Spinal cord (tissue), 9 donors: ENCODE measurements at regions not wholly inside any gene's neighbourhood (a gene's known extent, or its start where the extent isn't known, plus 50 kb on each side); places are given as distances from the start of the nearest gene placed in this dataset.

Experiments
- DNase-seq, 6 donors: peaks; one replicate each; pipeline versions ENCODE4 v3.0.0 to v3.0.0-alpha.2; 2013 to 2015; ENCODE audit warnings: low spot score in 6 of 6, low read depth in 4 of 6
- H3K27ac ChIP-seq: one replicate; pipeline ENCODE4 v1.5.1; 2013; ENCODE audit warnings: low read depth, low read length, control low read depth
- H3K27me3 ChIP-seq: one replicate; pipeline ENCODE4 v1.6.1; 2013; ENCODE audit warnings: low read length; ENCODE audit not compliant: control insufficient read depth, insufficient read depth
- H3K36me3 ChIP-seq: one replicate; pipeline ENCODE4 v1.6.1; 2013; ENCODE audit warnings: low read length; ENCODE audit not compliant: control insufficient read depth, insufficient read depth
- H3K4me1 ChIP-seq: one replicate; pipeline ENCODE4 v1.6.1; 2013; ENCODE audit warnings: low read length; ENCODE audit not compliant: control insufficient read depth, insufficient read depth
- H3K4me3 ChIP-seq: one replicate; pipeline ENCODE4 v1.5.1; 2013; ENCODE audit warnings: low read depth, low read length, control low read depth
- H3K9me3 ChIP-seq: one replicate; pipeline ENCODE4 v1.6.1; 2013; ENCODE audit warnings: low read length; ENCODE audit not compliant: control insufficient read depth, insufficient read depth
- WGBS: methylation state at CpG from one replicate; pipeline ENCODE4 v1.1.5; 2013; ENCODE audit warnings: missing lambda C conversion rate; ENCODE audit not compliant: insufficient coverage; 5-methylcytosine and 5-hydroxymethylcytosine counted together
- donor health status: healthy.

GRCh38 chr5:155485386-155485785, 471.8 kb downstream of the KIF4B start:
- no peak overlapping the region for H3K4me3 ChIP-seq
- H3K4me1 ChIP-seq, result no peaks in the 10 kb centered on the region
- no peaks in the 10 kb centered on the region for H3K36me3 ChIP-seq
- H3K9me3 ChIP-seq, result no peaks in the 10 kb centered on the region
- DNase-seq, result peak in 1 of 6 donors; percentile 5
- no peaks in the 10 kb centered on the region for H3K27me3 ChIP-seq
- 83% methylated on average over 1 of the region's 2 CpGs for WGBS
- no peak overlapping the region for H3K27ac ChIP-seq

GRCh38 chr5:155489949-155490348, 476.4 kb downstream of the KIF4B start:
- Histone ChIP-seq H3K27me3 (no peaks in the 10 kb centered on the region), H3K36me3 (no peaks in the 10 kb centered on the region), H3K9me3 (no peaks in the 10 kb centered on the region), H3K27ac (no peak overlapping the region), H3K4me1 (no peaks in the 10 kb centered on the region), H3K4me3 (no peak overlapping the region)
- DNase-seq, result no peak

- no peaks in the 10 kb centered on the region for H3K27me3 ChIP-seq
- no peaks in the 10 kb centered on the region for H3K4me1 ChIP-seq
- no peaks in the 10 kb centered on the region for H3K9me3 ChIP-seq
- no peak overlapping the region for H3K4me3 ChIP-seq
- DNase-seq, result no peak
- WGBS, result 100% methylated on average over 1 of the region's 2 CpGs
- H3K36me3 ChIP-seq, result no peaks in the 10 kb centered on the region
- no peak overlapping the region for H3K27ac ChIP-seq
Observed at GRCh38 chr5:155492191-155492590, 478.6 kb downstream of the KIF4B start.

- Histone ChIP-seq H3K4me1 (no peaks in the 10 kb centered on the region), H3K27me3 (no peaks in the 10 kb centered on the region), H3K9me3 (no peaks in the 10 kb centered on the region), H3K4me3 (no peak overlapping the region), H3K27ac (no peak overlapping the region), H3K36me3 (no peaks in the 10 kb centered on the region)
- no CpG with 5 or more reads among the region's 1 CpG for WGBS
- peak in 2 of 6 donors; percentile 39 to 59 for DNase-seq
Observed at GRCh38 chr5:155504606-155505005, 491.1 kb downstream of the KIF4B start.

GRCh38 chr5:155507363-155507762, 493.8 kb downstream of the KIF4B start:
- no peak for DNase-seq
- no peaks in the 10 kb centered on the region for H3K4me1 ChIP-seq
- no peaks in the 10 kb centered on the region for H3K27me3 ChIP-seq
- H3K36me3 ChIP-seq, result no peaks in the 10 kb centered on the region
- no peaks in the 10 kb centered on the region for H3K9me3 ChIP-seq
- H3K4me3 ChIP-seq, result no peak overlapping the region
- H3K27ac ChIP-seq, result no peak overlapping the region

GRCh38 chr5:155508673-155509072, 495.1 kb downstream of the KIF4B start:
- H3K27me3 ChIP-seq, result no peaks in the 10 kb centered on the region
- H3K36me3 ChIP-seq, result no peaks in the 10 kb centered on the region
- no CpG with 5 or more reads among the region's 3 CpGs for WGBS
- H3K27ac ChIP-seq, result no peak overlapping the region
- H3K4me1 ChIP-seq, result no peaks in the 10 kb centered on the region
- no peak overlapping the region for H3K4me3 ChIP-seq
- no peaks in the 10 kb centered on the region for H3K9me3 ChIP-seq
- DNase-seq, result no peak

- H3K9me3 ChIP-seq, result no peaks in the 10 kb centered on the region
- H3K4me3 ChIP-seq, result no peak overlapping the region
- H3K4me1 ChIP-seq, result no peaks in the 10 kb centered on the region
- DNase-seq, result no peak
- H3K27me3 ChIP-seq, result no peaks in the 10 kb centered on the region
- 40% methylated on average over 1 of the region's 1 CpG for WGBS
- H3K27ac ChIP-seq, result no peak overlapping the region
- no peaks in the 10 kb centered on the region for H3K36me3 ChIP-seq
Observed at GRCh38 chr5:155512329-155512728, 498.8 kb downstream of the KIF4B start.

GRCh38 chr5:155514105-155514563, 500.6 kb downstream of the KIF4B start:
- Histone ChIP-seq H3K9me3 (no peaks in the 10 kb centered on the region), H3K4me3 (no peak overlapping the region), H3K27ac (no peak overlapping the region), H3K36me3 (no peaks in the 10 kb centered on the region), H3K4me1 (no peaks in the 10 kb centered on the region), H3K27me3 (no peaks in the 10 kb centered on the region)
- no CpG with 5 or more reads among the region's 2 CpGs for WGBS
- DNase-seq, result no peak

- no peaks in the 10 kb centered on the region for H3K4me1 ChIP-seq
- WGBS, result no CpG with 5 or more reads among the region's 1 CpG
- no peak overlapping the region for H3K27ac ChIP-seq
- no peak overlapping the region for H3K4me3 ChIP-seq
- no peaks in the 10 kb centered on the region for H3K27me3 ChIP-seq
- no peak for DNase-seq
- no peaks in the 10 kb centered on the region for H3K9me3 ChIP-seq
- H3K36me3 ChIP-seq, result no peaks in the 10 kb centered on the region
Observed at GRCh38 chr5:155522540-155522939, 509.0 kb downstream of the KIF4B start.

- no peaks in the 10 kb centered on the region for H3K9me3 ChIP-seq
- H3K27ac ChIP-seq, result no peak overlapping the region
- H3K36me3 ChIP-seq, result no peaks in the 10 kb centered on the region
- H3K4me1 ChIP-seq, result no peaks in the 10 kb centered on the region
- H3K4me3 ChIP-seq, result no peak overlapping the region
- WGBS, result 0% methylated on average over 1 of the region's 2 CpGs
- no peaks in the 10 kb centered on the region for H3K27me3 ChIP-seq
- DNase-seq, result peak in 1 of 6 donors; percentile 27
Observed at GRCh38 chr5:155529362-155529761, 515.8 kb downstream of the KIF4B start.
